NCI-H524 (cell line): ENCODE measurements at regions not wholly inside any gene's neighbourhood (a gene's known extent, or its start where the extent isn't known, plus 50 kb on each side); places are given as distances from the start of the nearest gene placed in this dataset.
A peak's percentile ranks its signal among the peaks of the same experiment; 100 is the strongest.

Source experiments
- DNase-seq, 2 experiments: peaks; one replicate each; lab custom pipeline; 2025; lab: John Stamatoyannopoulos, UW

- DNase-seq: peak in 1 of 2 experiments; percentile 40
Observed at GRCh38 chr5:4229414-4230292, 634.0 kb downstream of the IRX1 start.

DNA sequence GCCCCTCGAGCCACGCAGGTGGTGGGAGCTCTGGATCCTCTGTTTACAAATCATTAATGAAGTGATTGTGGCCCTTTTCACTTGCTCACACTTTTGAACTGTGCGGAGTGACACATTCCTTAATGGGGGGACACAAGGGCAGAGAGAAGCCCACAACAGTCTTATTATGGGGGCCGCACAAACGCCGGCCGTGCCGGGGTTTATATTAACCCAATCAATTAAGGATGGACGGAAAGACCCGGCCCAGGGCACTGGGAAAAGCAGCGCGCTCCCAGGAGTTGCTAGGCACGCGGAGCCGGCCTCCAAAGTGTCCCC is 634.8 kb downstream of the IRX1 start:
- no peak for DNase-seq

DNA sequence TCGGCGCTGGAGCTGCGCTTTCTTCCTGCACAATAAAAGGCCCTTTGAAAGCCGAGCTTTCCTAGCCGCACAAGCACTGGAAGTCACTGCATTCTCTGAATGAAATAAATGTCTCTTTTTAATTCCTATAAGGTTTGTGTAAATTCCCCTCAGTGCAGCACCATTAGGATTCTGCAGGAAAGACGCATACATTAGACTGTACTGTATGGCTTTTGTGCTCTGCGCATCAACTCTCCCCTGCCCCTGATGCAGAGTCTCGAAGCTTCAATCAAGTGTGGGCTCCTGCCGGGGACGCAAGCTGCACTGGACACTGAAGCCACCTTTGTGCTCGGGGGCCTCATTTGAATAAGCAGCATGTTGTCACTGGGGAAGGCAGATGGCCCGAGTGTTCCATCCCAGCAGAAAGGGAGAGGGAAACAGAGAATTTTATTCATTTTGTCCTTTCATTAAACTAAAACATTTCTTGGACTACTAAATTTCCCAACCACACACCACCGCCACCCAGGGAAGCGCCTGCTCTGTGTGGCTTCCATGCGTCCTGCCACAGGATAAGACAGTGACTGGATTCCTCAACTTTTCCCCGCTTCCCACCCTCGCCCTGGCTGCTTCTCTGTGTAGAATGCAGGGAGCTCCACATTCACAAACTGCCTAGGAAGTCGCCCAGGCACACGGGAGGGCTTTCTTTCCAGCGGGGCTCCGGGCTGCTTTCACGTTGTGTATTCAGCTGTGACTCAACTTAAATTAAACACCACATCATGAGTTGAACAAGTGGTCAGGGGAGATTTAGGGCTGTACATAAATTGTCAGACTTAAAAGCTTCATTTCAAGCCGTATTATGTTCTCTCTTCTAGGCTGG is 635.4 kb downstream of the IRX1 start:
- DNase-seq: peak; percentile 52 to 68

GRCh38 chr5:4232084-4232483 is 636.5 kb downstream of the IRX1 start:
- no peak for DNase-seq

DNA sequence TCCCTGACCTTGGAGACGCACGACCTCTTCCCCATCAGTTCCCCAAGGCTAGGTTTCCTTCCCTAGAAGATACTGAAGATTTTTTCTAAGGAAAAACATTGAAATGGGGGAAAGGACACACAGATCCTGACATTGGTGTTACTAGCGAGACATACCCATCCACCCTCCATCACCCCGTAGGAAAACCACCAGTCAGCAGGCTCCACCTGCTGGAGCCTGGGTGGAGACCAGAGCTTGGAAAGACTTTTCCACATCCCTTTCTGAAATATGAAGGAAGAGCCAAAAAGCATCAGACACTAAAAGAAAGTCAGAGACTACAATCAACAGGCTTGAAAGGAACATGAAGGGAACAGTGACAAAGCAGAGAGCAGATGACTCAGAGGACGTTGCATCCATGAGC is 638.0 kb downstream of the IRX1 start:
- peak in 1 of 2 experiments; percentile 65 for DNase-seq

DNA sequence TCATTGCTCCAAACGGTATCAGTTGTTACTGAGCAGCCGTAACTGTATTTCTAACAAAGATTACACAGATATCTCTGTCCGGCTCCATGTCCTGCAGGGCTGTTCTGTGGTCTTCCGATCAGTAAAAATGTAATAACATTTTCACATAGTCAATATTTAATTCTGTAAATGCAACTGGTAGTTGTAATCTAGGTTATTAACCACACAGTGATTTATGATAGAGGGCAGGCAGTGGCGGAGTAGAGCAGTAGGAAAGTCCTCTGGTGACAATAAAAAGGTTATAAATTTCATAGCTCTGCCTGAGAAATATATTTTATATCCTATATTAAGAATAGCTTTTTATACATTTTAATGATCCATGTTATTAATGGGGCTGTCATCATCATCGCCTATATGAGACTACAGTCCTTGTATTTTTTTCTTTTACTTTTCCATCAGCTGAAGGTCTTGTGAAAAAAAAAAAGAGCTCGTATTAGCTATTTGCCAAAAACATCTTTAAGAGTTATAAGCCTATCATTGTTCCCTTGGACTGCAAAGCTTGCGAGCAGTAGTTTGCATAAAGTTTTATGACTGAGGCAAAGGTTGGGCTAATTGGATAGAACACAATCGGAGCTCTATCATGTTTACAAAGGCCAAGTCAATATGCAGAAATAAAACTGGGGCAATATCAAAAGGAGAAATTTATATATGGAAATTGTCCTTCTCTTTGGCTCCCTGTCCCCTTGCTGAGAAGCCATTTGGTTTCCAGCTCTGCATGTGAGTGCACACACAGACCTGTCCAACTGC is 648.0 kb downstream of the IRX1 start:
- no peak for DNase-seq

DNA sequence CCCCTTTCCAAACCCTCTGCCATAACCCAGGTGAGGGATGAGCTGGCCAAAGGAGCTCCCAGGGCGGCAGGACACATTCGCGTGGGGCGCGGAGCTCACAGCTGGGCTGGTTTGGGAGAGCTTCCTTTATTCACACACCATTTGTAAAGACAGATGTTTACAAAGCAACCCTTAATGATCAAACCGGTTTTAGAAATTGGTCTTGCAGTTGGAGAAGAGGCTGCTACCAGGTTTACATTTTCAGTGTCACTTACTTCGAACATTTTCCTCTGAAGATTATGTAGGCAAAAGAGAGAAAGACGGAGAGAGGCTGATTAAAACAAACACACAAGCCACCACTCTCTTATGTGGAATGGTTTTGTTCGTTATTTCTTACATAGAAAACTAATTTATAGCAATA is 648.7 kb downstream of the IRX1 start:
- no peak for DNase-seq

- DNase-seq: no peak
Observed at GRCh38 chr5:4245076-4245475, 649.4 kb downstream of the IRX1 start.

GRCh38 chr5:4245511-4245910 is 649.9 kb downstream of the IRX1 start:
- peak in 1 of 2 experiments; percentile 35 for DNase-seq

DNA sequence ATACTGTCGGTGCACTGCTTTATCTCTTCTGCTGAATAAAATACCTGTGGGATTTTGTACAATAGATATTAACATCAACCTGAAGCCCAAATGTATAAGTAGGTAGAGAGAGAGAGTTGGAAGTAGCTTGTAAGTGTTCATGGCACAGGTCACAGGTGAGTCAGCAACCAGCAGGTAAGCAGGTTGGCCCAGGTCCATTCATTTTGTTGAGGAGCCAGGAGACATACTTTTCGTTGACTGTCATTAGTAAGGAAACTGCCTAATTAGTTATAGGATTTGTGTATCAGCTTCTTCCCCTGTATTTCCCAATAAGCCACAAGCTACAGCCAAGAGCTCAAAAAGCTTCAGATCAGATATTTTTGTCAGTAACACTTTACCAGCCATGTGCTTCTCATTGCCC is 650.8 kb downstream of the IRX1 start:
- no peak for DNase-seq

DNA sequence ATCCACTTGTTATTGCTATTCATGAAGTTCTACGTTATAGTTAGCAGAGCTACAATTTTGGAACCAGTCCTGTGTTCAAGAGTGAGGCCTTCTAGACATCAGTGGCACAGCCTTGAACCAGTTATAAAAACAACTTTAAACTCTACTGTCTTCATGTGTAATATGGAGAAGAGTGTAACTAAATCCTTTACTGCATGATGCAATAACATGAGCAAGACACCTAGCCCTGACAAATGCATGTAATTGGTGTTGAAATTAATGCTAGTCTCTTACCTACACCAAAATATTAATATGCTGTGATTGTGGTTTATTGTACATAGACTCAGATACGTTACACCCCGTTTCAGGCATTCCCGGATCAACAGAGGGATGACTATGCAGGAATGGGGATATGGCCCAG is 654.6 kb downstream of the IRX1 start:
- DNase-seq: no peak

DNA sequence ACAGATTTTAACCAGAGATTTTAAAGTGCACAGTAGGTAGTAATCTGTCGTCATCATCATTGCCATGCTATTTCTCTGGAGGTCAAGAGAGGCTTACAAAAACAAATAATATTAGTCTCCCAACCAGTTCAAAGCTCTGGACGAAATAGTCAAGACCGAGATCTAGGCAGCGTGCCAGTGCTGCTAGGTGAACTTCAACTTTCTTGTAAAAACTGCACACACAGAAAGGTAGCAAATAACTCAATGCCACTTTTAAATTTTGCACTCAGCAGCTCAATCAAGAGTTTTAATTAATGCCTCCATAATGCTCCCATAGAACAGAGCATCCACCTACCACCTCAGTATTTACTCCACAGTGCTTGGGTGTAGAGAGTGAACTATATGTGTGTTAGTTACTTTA is 656.8 kb downstream of the IRX1 start:
- no peak for DNase-seq

DNA sequence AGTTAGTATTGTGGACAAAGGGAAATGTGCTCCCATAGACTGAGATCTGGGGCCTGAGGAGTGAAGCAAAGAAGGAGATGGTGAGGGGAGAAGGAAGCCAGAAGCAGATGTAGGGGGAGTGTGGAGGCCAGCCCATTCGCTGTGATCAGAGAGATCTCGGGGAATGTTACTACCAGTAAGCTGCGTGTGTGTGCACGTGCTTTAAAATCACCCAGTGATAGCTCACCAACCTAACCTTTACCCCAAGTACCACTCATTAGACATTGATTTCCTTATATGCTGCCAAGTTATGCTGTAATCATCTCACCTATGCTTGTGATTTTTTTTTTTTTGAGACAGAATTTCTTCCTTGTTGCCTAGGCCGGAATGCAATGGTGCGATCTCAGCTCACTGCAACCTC is 659.1 kb downstream of the IRX1 start:
- DNase-seq: no peak

- no peak for DNase-seq
Observed at GRCh38 chr5:4255441-4255840, 659.8 kb downstream of the IRX1 start.

DNA sequence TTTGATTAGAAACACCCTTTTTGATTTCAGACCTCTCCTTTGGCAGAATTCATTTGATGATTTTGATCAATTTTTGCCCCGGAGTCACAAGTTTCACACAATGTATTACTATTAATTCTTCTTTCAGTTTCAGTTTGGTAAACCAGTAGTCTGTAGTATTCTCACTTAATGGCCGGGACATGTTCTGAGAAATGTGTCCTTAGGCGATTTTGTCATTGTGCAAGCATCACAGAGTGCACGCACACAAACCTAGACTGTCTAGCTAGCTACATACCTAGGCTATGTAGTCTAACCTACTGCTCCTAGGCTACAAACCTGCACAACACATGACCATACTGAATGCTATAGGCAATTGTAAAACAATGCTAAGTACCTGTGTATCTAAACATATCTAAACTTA is 662.5 kb downstream of the IRX1 start:
- DNase-seq: no peak

- no peak for DNase-seq
Observed at GRCh38 chr5:4271193-4271592, 675.6 kb downstream of the IRX1 start.

GRCh38 chr5:4275232-4275631 is 679.6 kb downstream of the IRX1 start:
- DNase-seq: peak; percentile 87 to 90

- DNase-seq: peak; percentile 80 to 96
Observed at GRCh38 chr5:4294878-4295277, 699.2 kb downstream of the IRX1 start.

DNA sequence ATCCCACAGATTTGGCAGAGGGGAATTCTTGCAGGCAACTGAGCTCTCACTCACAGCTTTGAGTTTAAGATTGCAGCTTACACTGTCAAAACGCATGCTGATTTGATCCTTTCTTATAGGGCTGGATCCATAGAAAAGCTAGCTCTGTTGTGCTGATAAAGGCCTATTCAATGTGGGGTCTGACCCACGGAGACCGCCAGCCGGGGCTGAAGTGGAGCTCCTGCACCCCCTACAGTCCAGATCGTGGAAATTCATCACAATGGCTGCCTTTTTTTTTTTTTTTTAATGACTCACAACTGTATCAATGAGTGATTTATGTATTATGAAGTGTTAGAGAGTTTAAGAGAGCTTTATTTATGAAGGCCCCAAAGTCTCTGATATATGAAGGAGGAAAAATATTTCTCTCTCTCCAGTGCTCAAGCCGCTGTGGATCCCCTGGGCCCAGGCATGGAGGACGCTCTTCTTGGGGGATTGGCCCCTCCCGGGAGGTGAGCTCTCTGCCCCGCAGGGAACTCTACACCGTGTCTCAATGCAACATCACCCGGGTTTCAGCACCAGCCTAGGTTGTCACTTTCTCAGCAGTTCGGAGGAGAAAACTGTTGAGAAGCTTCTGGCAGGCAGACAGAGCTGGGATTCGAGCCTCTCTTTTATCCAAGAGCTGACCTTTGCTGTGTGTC is 700.2 kb downstream of the IRX1 start:
- DNase-seq: peak; percentile 74 to 88

DNA sequence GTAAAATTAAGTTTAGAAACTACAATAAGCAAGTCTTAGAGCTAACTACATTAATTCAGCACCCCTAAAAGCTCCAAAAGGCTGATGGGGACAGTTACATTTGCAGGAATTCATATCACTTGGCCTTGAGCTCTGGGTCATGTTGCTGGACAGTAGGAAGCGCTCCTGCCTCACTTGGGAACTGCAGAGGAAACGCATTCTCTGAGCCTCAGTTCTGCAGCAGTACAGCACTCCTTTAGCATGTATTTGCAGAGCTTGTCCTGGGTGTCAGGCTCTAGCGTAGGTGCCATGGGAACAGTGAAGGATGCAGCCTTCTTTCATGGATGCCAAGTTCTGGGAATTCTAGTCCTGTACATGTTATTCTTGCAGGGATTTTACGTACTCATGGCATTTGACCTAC is 710.4 kb downstream of the IRX1 start:
- DNase-seq: no peak

DNA sequence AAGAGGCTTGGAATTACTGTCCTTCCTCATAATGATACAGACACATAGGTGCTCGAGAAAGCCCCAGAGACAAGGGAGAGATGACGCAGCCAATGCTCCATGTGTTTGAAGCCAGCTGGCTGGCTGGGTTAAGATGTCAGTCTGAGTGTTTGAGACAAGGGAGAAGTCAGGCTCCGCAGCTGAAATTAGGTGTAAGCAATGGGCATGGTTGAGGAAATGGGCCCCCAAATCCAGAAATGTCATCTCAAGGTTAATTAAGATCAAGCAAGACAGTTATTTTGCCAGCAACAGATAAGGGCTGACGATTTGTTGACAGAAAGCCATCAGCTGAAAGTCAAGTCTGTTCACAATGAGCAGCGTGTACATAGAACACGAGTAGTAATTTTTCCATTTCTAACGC is 713.4 kb downstream of the IRX1 start:
- DNase-seq: no peak

- no peak for DNase-seq
Observed at GRCh38 chr5:4313138-4313537, 717.5 kb downstream of the IRX1 start.
